ENCODE measurements at regions not wholly inside any gene's neighbourhood (a gene's known extent, or its start where the extent isn't known, plus 50 kb on each side); places are given as distances from the start of the nearest gene placed in this dataset.
"Not testable (repeated sequence)": the region's sequence is repeated elsewhere in the genome, so short reads cannot be mapped to it uniquely, and the experiment has no call there.

DNA sequence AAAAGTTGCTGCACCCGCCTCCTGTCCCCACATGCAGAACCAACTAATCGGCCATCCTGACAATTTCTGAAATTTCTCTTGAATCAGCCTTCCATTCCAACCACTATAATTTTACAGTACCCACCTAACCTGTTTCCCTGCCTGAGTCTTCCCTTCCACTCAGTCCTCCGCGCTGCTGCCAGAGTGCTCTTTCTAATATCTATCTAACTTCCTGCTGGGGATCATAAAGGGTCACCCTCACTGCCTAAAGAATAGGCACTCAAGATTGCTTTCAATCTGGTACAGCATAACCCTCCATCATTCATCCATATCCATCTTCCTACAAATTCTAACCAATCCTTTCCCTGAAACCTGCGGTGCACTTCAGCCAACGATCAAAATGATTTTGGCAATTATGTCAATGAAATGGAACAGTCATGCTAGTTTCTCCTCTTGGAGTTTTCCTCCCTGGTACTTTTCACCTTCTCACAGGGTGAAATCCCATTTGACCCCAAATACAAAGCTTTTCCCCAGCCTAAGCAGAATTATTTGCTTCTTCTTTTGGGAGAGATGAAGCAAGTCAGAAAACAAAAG is 117.5 kb upstream of the BEND6 start:
- Mint-ChIP-seq H3K27ac (no peak overlapping the region), H3K4me3 (no peak overlapping the region), H3K36me3 (no peaks in the 10 kb centered on the region), H3K9me3 (no peaks in the 10 kb centered on the region), H3K27me3 (peaks cover 60% of the 10 kb centered on the region), H3K4me1 (no peaks in the 10 kb centered on the region)
- no peak for DNase-seq

DNA sequence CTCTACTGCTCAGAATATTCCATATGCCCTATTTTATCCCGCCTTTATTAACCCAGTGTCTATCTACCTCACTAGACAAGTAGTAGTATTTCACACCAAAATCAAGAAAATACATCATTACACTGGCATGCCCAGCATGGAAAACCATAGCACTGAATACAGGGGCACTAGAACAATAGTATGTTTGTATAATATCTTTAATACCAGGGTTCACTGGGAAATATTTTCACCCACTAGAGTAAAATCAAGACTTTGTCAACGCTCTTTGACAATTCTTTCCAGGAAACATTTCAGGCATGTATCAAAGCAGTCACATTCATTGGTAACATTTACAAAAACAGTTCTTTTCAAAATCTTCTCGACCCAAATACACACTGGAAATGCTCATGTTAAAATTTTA is 119.3 kb upstream of the BEND6 start:
- H3K27me3 Mint-ChIP-seq: peaks cover 52% of the 10 kb centered on the region
- no peaks in the 10 kb centered on the region for H3K36me3 Mint-ChIP-seq
- no peak for DNase-seq
- H3K9me3 Mint-ChIP-seq: no peaks in the 10 kb centered on the region
- no peak overlapping the region for H3K4me3 Mint-ChIP-seq
- no peak overlapping the region for H3K27ac Mint-ChIP-seq
- no peaks in the 10 kb centered on the region for H3K4me1 Mint-ChIP-seq

DNA sequence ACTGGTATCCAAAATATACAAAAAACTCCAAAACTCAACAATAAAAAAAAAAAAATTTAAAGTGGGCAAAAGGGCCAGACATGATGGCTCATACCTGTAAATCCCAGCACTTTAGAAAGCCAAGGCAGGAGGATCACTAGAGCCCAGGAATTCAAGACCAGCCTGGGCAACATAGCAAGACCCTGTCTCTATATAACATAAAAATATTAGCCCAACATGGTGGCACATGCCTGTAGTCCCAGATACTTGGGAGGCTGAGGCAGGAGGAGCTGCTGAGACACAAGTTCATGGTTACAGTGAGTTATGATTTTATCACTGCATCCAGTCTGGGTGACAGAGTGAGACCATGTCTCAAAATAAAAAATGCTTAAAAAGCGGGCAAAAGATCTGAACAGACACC is 121.0 kb upstream of the BEND6 start:
- DNase-seq: no peak
- no peak overlapping the region for H3K4me3 Mint-ChIP-seq
- H3K36me3 Mint-ChIP-seq: no peaks in the 10 kb centered on the region
- H3K9me3 Mint-ChIP-seq: no peaks in the 10 kb centered on the region
- H3K27me3 Mint-ChIP-seq: peaks cover 51% of the 10 kb centered on the region
- no peak overlapping the region for H3K27ac Mint-ChIP-seq
- H3K4me1 Mint-ChIP-seq: no peaks in the 10 kb centered on the region

DNA sequence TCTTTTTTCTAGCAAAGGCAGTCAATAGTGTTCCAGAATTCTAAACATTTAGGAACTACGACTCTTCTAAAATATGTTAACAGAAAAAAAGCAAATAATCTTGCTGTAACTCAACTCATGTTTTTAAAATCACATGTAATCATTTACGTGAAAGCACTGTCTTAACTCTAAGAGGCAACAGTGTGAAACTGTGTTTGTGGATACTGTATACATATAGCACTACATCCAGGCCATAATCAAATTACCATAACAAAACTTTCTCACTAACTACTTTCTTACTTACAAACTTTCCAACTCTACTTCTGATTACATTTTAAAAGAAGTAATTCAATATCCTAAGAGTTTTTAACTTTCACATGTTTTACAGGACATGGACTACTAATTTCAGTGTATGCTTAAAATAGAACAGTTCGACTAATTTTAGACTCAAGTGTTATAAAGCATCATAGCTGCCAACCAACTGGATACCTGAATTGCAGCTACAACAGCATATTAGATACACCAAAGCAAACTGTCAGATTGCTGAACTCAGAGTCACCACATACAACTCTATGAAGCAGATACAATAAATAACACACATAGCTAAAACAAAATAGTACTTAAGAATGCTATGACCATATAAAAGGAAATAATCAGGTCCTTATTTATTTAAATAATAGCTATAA is 121.6 kb upstream of the BEND6 start:
- H3K36me3 Mint-ChIP-seq: no peaks in the 10 kb centered on the region
- no peak overlapping the region for H3K4me3 Mint-ChIP-seq
- no peak overlapping the region for H3K27ac Mint-ChIP-seq
- no peak for DNase-seq
- H3K9me3 Mint-ChIP-seq: no peaks in the 10 kb centered on the region
- peaks cover 45% of the 10 kb centered on the region for H3K27me3 Mint-ChIP-seq
- no peaks in the 10 kb centered on the region for H3K4me1 Mint-ChIP-seq

DNA sequence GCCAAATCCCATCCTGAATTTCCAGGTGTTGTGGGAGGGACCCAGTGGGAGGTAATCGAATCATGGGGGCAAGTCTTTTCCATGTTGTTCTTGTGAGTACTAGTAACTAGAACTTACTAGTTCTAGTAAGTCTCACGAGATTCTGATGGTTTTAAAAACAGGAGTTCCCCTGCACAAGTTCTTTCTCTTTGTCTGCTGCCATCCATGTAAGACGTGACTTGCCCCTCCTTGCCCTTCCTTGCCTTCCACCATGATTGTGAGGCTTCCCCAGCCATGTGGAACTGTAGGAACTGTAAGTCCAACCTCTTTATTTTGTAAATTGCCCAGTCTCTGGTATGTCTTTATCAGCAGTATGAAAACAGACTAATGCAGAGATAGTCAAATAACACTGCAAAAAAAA is 122.7 kb upstream of the BEND6 start:
- H3K9me3 Mint-ChIP-seq: no peaks in the 10 kb centered on the region
- DNase-seq: no peak
- no peaks in the 10 kb centered on the region for H3K4me1 Mint-ChIP-seq
- H3K27ac Mint-ChIP-seq: no peak overlapping the region
- H3K27me3 Mint-ChIP-seq: peaks cover 37% of the 10 kb centered on the region
- H3K4me3 Mint-ChIP-seq: no peak overlapping the region
- H3K36me3 Mint-ChIP-seq: no peaks in the 10 kb centered on the region

DNA sequence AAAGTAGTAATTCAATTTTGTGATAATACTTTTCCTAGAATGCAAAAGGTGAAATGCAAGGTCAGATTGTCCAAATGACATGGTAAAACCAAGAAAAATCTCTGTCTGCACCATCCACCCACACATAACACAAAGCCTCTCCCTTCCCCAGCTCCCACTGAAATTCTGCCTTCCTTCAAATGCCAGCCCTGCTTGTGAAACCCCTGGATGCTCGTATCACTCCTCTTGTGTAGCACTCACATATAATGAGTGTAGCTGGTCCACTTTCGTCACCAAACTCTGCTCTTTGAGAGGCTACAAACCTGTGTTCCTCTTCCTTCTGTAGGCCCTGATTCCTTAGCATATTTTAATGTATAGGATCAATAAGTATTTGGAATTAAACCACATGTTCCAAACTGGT is 123.6 kb upstream of the BEND6 start:
- DNase-seq: no peak
- Mint-ChIP-seq H3K36me3 (no peaks in the 10 kb centered on the region), H3K4me3 (no peak overlapping the region), H3K9me3 (no peaks in the 10 kb centered on the region), H3K27me3 (peaks cover 35% of the 10 kb centered on the region), H3K4me1 (no peaks in the 10 kb centered on the region), H3K27ac (no peak overlapping the region)

DNA sequence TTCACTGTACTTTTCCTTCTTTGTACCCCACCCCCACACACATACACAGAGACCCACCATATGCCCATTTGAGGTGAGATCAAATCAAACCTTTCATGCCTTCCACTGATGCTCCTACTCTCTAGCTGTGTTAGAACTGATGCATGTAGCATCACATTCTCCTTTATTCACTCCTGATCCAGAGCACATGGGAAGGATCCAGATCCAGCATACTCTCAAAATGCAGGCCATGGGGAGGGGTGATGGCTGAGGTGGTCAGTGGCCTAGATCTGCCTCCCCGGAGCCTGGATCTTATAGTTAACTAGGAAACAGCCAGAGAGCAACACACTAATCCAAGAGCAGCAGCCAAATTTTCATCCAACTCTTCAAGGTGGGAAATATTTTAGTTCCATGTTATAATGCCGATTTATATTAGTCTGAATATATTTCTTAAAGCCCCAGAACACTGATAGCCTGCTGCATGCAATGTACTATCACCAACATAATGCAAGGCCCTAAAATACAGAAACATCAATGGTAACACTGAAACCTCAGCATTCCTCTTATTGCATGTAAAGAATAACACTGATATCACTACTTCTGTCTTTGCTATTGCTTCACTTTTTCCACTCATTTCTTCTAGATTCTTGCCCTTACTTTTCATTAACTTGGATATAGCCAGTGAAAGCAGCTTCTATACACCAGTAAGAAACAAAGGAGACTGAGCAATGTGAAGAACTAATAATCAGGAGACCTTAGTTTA is 126.8 kb upstream of the BEND6 start:
- H3K36me3 Mint-ChIP-seq: no peaks in the 10 kb centered on the region
- H3K4me3 Mint-ChIP-seq: no peak overlapping the region
- H3K9me3 Mint-ChIP-seq: no peaks in the 10 kb centered on the region
- no peak for DNase-seq
- peaks cover 18% of the 10 kb centered on the region for H3K27me3 Mint-ChIP-seq
- no peaks in the 10 kb centered on the region for H3K4me1 Mint-ChIP-seq
- H3K27ac Mint-ChIP-seq: no peak overlapping the region

DNA sequence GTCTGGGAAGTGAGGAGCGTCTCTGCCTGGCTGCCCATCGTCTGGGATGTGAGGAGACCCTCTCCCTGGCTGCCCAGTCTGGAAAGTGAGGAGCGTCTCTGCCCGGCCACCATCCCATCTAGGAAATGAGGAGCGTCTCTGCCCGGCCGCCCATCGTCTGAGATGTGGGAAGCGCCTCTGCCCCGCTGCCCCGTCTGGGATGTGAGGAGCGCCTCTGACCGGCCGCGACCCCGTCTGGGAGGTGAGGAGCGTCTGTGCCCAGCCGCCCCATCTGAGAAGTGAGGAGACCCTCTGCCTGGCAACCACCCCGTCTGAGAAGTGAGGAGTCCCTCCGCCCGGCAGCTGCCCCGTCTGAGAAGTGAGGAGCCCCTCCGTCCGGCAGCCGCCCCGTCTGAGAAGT is 130.5 kb upstream of the BEND6 start:
- H3K27me3 Mint-ChIP-seq, H3K4me3 Mint-ChIP-seq, H3K36me3 Mint-ChIP-seq, H3K4me1 Mint-ChIP-seq, H3K27ac Mint-ChIP-seq, H3K9me3 Mint-ChIP-seq, DNase-seq: not testable (repeated sequence)

DNA sequence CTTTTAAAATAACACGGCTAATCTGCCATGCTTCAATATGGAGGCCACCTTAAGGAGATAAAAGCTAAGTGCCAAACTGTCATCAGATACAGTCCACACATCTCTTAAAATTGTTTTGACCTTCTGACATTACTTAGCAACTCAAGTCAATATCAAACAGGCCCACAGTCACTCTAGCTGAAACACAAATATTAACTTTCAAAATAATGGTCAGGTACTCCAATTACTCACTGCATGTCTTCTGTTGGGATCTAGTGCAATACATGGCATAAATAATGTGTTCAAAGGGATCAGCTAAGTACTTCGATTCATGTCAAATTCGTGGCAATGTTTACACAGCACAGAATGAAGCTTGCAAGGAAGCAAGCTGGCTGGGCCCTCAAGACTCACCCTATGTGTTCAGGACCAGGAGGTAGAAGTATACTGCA is 133.9 kb upstream of the BEND6 start:
- DNase-seq: no peak
- Mint-ChIP-seq H3K27me3 (no peaks in the 10 kb centered on the region), H3K9me3 (no peaks in the 10 kb centered on the region), H3K4me1 (no peaks in the 10 kb centered on the region), H3K36me3 (no peaks in the 10 kb centered on the region), H3K4me3 (no peak overlapping the region), H3K27ac (no peak overlapping the region)

DNA sequence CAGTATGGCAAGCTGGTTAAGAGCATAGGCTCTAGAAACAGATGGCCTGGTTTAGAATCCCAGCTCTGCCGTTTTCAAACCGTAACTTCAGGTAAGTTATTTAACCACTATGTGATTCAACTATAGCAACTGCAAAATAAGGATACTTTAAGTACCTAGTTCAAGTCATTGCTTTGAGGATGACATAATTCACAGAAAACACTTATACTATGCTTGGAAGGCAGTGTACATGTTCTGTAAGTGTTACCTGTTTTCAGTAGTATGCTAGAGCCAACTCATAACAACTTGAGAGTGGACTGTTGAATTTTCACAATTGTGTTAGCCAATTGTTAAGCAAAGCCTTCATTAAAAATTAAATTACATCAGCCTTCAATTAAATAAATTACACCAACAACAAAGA is 134.8 kb upstream of the BEND6 start:
- Mint-ChIP-seq H3K9me3 (no peaks in the 10 kb centered on the region), H3K4me1 (no peaks in the 10 kb centered on the region), H3K4me3 (no peak overlapping the region), H3K27me3 (peaks cover 4% of the 10 kb centered on the region), H3K27ac (no peak overlapping the region), H3K36me3 (no peaks in the 10 kb centered on the region)
- DNase-seq: no peak

DNA sequence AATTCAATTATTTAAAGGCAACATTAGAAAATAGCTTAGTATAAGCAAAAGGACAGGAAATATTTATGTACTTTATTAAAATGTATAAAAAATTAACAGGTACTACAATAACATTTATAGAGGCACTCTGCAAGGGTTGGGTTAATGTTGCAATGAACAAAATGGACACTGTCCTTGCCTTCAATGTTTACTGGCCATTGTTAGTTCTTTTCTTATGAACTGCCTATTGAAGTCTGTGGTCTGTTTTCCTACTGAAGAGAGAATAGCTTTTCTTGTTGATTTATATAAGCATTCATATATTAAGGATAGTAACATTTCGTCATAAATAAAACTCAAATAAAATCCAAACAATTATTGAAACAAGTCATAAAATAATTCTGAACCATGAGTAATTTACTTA is 135.3 kb upstream of the BEND6 start:
- DNase-seq: no peak
- Mint-ChIP-seq H3K9me3 (no peaks in the 10 kb centered on the region), H3K36me3 (no peaks in the 10 kb centered on the region), H3K4me1 (no peaks in the 10 kb centered on the region), H3K4me3 (no peak overlapping the region), H3K27ac (no peak overlapping the region), H3K27me3 (peaks cover 4% of the 10 kb centered on the region)

DNA sequence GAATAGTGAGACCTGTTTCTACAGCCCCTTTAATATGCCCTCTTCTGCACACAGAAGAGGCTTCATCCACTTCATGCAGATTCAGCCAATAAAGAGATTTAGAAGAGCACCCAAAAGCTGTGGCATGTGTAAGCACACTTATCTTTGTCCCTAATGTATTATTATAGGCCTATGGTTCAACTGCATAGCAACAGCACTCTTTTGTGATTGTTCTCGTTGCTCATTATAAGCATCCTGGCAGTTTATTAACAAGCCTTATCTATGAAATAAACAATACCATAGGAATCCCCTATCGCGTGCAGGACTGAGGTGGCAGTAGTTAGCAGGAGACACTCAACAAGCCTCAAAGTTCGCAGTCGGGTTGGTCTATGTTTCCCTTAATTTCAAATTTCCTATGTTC is 138.5 kb upstream of the BEND6 start:
- H3K4me1 Mint-ChIP-seq: no peaks in the 10 kb centered on the region
- H3K27me3 Mint-ChIP-seq: peaks cover 4% of the 10 kb centered on the region
- DNase-seq: no peak
- H3K27ac Mint-ChIP-seq: no peak overlapping the region
- no peaks in the 10 kb centered on the region for H3K9me3 Mint-ChIP-seq
- no peaks in the 10 kb centered on the region for H3K36me3 Mint-ChIP-seq
- no peak overlapping the region for H3K4me3 Mint-ChIP-seq

DNA sequence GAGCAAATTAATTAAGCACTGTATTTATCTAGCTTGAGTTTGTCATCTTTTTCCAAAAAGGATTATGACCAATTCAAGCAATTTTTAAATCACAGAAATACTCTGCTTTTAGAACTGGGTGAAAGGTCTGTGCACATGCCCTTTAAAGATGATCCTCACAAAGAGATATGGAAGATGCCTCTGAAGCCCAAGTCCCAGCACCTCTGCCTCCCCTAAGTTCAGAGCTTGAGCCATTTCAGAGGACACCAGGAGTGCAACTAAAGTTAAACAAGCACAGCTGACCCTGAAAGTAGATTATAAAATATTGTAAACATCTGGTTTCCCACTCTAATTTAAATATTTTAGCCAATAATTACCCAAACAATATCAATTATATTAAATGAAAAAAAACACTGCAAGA is 139.5 kb upstream of the BEND6 start:
- Mint-ChIP-seq H3K36me3 (no peaks in the 10 kb centered on the region), H3K27me3 (peaks cover 4% of the 10 kb centered on the region), H3K27ac (no peak overlapping the region), H3K9me3 (no peaks in the 10 kb centered on the region), H3K4me3 (no peak overlapping the region), H3K4me1 (no peaks in the 10 kb centered on the region)
- no peak for DNase-seq

DNA sequence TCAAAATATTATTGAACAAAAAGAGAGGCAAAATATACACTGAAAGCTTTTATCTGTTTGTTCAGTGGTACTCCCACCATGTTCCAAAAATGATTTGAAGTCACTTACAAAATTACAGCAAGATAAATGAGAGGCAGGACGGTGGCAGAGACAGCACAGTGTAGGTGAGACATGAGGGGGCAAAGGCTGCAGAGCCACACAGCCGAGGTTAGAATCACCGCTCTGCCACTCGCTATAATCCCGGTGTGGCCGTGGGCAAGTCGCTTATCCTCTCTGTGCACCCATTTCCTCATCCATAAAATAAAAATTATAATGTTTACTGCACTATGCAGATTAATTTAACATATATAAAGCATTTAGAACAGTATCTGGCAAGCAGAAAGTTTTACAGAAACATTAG is 140.1 kb upstream of the BEND6 start:
- Mint-ChIP-seq H3K27me3 (peaks cover 4% of the 10 kb centered on the region), H3K4me3 (no peak overlapping the region), H3K27ac (no peak overlapping the region), H3K36me3 (no peaks in the 10 kb centered on the region), H3K4me1 (no peaks in the 10 kb centered on the region), H3K9me3 (no peaks in the 10 kb centered on the region)
- no peak for DNase-seq

DNA sequence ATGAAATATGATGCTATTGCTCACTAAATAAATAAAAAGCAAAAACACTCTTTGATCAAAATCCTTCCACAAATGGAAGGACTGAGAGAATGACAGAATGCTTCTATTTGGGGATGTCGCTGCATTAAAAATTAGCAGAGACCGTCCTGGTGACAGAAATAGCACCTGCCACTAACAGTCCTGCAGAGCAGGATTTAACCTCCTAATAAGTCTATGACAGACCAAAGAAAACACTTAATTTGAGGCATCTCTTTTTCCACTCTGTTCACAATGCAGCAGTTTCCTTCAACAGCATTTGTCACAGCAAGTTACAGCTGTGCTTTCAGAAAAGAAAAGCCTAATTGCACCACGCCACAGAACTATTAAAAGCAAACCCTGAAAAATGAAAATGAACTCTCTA is 140.6 kb upstream of the BEND6 start:
- H3K4me1 Mint-ChIP-seq: no peaks in the 10 kb centered on the region
- peaks cover 4% of the 10 kb centered on the region for H3K27me3 Mint-ChIP-seq
- H3K9me3 Mint-ChIP-seq: no peaks in the 10 kb centered on the region
- no peak for DNase-seq
- no peak overlapping the region for H3K4me3 Mint-ChIP-seq
- H3K36me3 Mint-ChIP-seq: no peaks in the 10 kb centered on the region
- no peak overlapping the region for H3K27ac Mint-ChIP-seq

DNA sequence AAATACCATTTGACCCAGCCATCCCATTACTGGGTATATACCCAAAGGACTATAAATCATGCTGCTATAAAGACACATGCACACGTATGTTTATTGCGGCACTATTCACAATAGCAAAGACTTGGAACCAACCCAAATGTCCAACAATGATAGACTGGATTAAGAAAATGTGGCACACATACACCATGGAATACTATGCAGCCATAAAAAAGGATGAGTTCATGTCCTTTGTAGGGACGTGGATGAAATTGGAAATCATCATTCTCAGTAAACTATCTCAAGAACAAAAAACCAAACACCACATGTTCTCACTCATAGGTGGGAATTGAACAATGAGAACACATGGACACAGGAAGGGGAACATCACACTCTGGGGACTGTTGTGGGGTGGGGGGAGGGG is 142.1 kb upstream of the BEND6 start:
- not testable (repeated sequence) for H3K36me3 Mint-ChIP-seq, DNase-seq, H3K4me3 Mint-ChIP-seq, H3K9me3 Mint-ChIP-seq, H3K4me1 Mint-ChIP-seq, H3K27me3 Mint-ChIP-seq, H3K27ac Mint-ChIP-seq
